ENCODE measurements at regions not wholly inside any gene's neighbourhood (a gene's known extent, or its start where the extent isn't known, plus 50 kb on each side); places are given as distances from the start of the nearest gene placed in this dataset.
A peak's percentile ranks its signal among the peaks of the same experiment; 100 is the strongest.

GRCh38 chr20:57066126-57066900 is 200.1 kb downstream of the BMP7 start:
- no peak for DNase-seq

DNA sequence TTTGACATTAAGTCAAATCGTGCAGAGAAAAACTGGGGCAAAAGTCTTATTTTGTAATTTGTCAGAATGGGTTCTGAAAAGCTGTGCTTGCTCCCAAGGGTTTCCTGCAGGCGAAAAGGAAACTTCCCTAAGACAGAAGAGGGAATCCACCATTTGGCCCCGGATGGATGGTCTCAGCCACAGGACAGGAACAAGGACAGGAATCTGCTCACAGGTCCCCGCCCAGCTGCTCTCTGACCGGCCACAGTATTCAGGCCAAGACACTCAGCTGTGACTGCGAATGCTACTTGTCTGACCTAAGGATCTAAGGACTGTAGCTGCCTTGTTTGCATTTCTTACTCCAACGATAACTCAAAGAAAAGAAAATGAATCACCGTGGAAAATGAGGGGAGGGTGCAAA is 197.0 kb downstream of the BMP7 start:
- no peak for DNase-seq

GRCh38 chr20:57070296-57070695 is 196.1 kb downstream of the BMP7 start:
- DNase-seq = no peak

DNA sequence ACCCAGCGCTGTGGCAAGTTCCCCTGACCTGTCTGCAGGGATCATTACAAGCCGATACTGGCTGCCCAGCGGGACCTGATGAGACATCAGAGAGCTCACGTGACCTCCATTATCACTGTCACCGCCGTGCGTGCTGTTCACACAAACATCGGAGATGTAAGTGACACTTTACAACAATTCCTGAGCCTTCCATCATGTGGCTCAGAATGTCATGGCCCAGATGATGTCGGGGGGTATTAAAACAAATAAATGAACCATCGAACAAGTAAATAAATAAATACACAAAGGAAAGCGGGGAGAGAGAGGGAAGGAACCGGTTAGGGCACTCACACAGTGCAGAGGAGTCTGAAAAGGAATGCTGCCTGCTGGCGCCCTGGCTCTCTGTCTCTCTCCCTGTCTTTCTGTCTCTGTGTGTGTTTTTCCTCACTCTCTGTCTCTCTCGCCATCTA is 195.1 kb downstream of the BMP7 start:
- DNase-seq = no peak

GRCh38 chr20:57071954-57072583 is 194.4 kb downstream of the BMP7 start:
- no peak for DNase-seq

GRCh38 chr20:57073402-57073801 is 193.0 kb downstream of the BMP7 start:
- DNase-seq = no peak

DNA sequence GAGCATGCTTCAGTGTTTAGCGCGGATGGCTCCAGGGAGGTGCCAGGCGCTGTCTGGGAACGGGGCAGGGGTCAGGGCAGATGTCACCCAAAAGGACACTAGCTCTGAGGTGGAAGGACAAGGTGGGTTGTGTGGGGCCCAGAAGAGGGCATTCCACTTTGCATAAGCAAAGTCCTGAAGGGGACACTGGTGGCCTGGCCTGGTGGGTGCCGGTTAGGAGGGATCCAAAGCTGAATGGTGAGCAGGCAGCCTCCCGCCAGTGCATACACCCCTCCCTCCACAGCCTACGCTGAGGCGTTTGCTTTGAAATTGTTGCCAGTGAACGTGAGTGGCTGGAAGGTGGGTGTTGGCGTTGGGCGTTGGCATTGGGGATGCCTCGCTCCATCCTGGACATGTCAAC is 192.1 kb downstream of the BMP7 start:
- no peak for DNase-seq

DNA sequence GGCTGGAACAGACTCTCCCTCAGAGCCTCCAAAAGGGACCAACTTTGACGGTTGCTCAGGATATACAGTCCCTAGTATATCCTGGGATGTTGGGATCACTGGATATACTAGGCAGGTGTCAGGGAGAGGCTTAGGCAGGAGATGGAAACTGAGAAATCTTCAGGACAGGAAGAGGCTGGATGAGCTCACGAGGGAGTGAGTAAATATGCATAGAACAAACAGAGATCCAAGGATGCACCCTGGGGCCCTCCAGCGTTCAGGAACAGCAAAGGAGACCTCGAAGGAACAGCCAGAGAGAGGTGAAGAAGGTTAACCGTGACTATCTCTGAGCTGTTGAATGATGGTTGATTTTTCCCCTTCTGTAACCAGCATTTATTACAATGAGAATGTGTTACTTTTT is 191.3 kb downstream of the BMP7 start:
- DNase-seq = no peak

DNA sequence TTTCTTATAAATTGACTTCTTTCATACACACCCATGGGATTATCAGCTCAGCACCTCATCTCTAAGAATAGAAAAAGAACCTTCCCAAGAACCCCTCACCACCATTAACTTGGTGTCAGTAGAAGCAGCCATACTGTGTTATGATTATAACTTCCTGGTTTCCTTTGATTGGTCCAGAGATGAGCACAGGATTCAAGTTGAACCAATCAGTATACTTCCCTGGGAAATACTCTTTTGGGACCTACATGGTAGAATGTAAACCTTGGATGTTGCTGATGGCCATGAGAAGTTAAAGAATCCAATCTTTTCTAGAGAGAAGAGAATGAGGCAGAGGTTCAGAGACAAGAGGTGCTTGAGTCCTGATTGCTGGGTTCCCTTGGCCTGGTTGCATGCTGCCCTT is 190.8 kb downstream of the BMP7 start:
- DNase-seq = no peak

DNA sequence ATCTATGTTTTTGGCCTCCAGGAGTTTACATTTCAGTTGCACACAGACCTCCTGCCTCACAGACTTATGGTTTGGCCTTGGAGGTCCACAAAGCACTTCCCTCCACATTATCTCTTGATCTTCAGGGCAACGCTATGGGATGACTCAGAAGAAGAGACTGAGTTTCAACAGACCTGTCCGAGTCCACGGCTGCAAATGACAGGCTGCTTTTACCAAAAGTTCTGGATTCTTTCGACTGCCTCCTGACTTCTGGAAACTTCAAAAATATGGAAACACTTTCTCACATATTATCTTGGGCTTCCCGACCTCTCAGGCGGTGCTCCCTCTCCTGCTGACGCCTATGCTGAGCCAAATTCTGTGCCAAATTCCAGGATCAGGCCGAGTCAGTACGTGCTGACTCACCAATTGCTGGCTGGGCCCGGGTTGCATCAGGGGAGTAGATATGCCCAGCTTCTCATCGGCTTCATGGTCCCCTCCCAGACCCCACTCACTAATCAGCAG is 190.2 kb downstream of the BMP7 start:
- no peak for DNase-seq

DNA sequence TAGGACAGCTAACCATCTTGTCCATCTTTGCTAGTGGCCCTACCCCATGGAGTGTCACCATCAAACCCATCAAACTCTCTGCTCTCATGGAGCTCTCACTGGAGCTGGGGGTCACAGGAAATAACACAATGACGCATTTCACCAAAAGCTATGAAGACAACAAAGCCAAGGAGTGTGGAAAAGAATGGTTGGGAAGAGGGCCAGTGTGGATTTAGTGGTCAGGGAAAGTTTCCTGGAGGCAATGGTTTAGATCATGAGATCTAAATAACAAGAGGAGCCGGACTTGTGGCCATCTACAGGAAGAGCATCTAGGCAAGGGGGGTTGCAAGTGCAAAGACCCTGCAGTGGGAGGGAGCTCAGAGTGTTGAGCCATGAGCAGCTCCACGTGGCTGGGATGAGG is 189.5 kb downstream of the BMP7 start:
- no peak for DNase-seq

GRCh38 chr20:57078116-57078515 is 188.3 kb downstream of the BMP7 start:
- DNase-seq = no peak

DNA sequence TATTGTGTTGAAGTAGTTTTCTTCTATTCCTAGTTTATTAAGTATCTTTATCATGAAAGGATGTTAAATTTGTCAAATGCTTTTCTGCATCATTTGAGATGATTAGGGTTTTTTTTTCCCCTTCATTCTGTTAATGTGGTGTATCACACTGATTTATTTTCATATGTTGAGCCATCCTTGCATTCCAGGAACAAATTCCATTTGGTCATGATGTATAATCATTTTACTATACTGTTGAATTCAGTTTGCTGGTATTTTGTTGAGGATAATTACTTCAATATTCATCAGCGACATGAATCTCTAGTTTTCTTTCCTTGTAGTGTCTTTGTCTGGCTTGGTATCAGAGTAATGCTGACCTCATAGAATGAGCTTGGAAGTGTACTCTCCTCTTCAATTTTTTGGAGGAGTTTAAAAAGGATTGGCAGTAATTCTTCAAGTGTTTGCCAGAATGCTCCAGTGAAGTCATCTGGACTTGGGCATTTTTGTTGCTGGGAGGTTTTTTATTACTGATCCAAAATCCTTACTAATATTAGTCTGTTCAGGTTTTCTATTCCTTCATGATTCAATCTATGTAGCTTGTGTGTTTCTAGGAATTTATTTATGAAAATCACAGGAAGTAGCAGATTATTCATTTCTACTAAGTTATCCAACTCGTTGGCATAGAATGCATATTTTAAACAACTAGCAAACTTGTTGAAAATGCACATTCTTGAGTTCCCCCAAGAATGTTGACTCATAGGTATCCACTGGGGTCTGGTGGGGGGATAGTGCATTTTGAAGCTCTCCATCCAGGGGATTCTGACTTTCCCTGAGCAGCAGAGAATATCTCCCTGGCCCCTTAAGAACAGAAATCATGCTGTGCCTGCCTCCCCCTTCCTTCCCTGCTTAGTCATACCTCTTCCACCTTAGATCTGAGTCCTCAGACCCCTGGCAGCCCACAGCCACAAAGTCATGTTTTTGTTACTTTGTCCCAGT is 187.1 kb downstream of the BMP7 start:
- no peak for DNase-seq

- no peak for DNase-seq
Measured at GRCh38 chr20:57080796-57081195, 185.6 kb downstream of the BMP7 start.

GRCh38 chr20:57082357-57082945 is 184.0 kb downstream of the BMP7 start:
- no peak for DNase-seq

- no peak for DNase-seq
Measured at GRCh38 chr20:57083072-57083471, 183.4 kb downstream of the BMP7 start.

- DNase-seq = no peak
Measured at GRCh38 chr20:57086066-57086465, 180.4 kb downstream of the BMP7 start.

GRCh38 chr20:57087102-57087501 is 179.3 kb downstream of the BMP7 start:
- DNase-seq = no peak

DNA sequence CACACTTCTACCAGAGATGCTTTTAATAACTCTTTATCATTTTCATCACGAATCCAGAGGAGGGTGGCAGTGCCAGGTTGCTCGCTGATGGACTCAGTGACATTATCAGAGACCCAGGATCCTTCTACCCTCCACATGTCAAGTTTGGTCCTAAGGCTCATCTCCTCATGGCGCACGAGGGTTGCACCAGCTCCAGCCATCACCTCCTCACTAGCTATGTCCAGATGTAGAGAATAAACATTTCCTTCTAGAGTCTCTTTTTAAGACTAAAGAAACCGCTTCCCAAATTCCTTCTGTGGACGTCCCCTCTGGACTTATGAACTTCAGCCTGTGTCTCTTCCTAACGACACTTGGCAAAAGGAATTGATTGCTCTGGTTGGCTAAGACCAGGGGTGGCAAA is 178.7 kb downstream of the BMP7 start:
- DNase-seq = no peak

DNA sequence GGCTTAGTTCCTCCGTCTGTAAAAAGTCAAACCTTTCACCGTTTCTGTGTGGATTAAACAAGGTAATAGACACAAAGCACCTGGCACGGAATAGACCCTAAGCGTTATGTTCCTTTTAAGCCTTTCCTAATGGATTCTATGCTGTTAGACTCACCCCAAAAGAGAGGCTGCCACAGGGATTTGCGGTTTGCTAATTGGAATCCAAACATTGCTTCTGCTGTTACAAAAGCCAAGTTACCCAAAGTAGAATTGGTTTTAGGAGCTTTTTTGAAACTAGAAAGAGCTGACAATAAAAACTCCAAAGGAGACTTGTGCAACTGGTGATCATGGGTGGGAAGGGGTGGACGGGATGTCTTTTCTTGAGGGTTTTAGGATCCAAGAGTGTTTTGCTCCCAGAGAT is 178.0 kb downstream of the BMP7 start:
- no peak for DNase-seq

DNA sequence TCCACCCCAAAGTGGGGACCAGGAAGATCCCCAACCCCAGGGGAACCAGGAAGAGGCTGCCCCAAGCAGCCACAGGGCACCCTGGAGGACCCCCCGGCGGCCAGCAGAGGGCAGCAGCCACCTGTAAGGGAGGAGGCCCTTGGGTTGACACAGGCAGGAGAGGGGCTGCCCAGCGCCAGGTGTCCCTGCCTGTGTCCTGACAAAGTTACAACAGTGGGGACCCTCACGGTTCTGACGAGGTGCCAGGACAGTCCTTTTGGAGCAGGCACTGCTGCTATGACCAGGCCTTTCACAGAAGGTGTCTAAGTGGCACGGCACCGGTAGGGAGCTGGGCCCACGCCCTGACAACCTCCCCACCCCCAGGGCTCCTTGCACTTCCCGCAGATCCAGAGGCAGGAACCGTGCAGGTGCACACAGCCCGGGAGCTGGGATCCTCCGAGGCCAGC is 176.7 kb downstream of the BMP7 start:
- peak; percentile 82 for DNase-seq
